Fibroblast of peridontal ligament (primary cell): ENCODE measurements at regions not wholly inside any gene's neighbourhood (a gene's known extent, or its start where the extent isn't known, plus 50 kb on each side); places are given as distances from the start of the nearest gene placed in this dataset.

Experiments used
- DNase-seq: peaks from one replicate; pipeline ENCODE4 v3.0.0-alpha.2; 2010; ENCODE audit errors: extremely low read depth

DNA sequence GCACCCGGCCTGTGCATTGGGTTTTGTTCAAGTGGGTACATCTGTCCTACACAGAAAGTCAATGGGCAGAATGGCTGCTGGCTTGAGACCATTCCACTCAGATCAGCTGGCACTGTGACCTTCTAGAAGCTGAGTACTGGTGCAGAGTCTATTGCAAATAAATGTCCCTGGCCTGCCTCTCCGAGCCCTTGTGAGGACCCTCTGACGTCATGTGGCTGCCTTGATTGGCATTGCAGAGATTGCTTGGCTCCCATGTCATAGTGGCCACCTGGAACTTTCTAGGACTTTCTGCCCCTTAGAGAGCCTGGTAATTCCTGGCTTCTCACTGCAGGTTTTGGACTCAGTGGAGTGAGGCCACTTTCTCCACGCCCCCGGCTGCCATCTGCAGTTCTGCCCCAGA, 211.3 kb downstream of the ENGASE start:
- DNase-seq = no peak

DNA sequence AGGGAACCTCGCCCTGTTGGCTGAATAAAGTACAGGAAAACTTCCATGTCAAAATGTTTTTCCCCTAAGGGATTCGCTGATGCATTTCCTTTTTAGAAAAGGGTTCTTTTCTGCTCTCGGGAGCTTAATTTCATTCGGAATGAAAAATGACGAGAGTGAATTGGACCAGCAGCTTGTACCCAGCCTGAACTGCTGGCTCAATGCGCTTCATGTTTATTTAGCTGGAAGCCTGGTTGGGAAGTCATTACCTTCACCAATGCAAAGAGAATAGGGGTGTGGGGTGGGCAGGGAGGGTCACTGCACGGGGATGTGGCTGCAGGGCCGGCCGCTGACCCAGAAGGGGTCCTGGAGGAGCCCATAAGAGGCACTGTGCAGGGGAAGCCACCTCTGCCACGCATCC, 207.7 kb downstream of the ENGASE start:
- DNase-seq = no peak

DNA sequence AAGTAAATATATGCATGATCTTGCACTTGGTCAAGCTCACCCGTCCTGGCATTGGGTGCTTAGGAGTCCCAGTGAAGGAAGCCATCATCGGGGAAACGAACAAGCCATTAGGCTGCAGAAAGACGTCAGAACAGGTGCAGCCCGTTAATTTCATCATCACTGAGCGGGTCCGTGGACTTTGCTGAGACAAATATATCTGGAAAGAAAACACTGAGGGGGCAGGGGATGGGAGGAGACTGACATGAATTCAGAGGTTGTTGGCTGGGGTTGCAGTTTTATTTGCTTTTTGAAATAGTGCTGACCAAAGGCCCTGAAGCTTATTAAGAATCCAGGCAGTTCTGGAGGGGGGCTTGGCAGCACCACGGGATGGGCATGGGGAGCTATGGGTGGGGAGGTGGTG, 207.2 kb downstream of the ENGASE start:
- no peak for DNase-seq

DNA sequence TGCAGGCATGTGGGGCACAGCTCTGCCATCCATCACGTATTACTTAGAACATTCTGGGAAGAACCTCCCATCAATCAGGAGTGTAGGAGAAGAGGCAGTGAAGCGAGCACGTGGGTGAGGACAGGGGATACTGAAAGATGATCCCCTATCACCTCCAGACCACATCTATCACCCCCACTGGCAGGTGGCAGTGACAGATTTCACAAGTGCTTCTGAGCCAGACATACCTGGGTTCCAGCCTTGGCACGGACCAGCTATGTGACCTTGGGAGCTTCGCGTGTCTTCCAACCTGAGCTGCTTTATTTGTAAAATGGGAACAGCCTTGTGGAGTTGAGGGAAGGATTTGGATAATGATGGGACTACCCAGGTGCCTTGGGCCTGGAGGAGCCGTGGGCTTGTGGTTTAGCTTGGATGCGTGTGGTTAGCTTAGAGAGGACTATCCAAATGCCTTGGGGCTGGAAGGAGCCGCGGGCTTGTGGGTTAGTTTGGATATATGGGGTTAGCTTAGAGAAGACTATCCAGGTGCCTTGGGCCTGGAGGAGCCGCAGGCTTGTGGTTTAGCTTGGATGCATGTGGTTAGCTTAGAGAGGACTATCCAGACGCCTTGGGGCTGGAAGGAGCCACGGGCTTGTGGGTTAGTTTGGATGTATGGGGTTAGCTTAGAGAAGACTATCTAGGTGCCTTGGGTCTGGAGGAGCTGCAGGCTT, 206.4 kb downstream of the ENGASE start:
- DNase-seq = no peak

DNA sequence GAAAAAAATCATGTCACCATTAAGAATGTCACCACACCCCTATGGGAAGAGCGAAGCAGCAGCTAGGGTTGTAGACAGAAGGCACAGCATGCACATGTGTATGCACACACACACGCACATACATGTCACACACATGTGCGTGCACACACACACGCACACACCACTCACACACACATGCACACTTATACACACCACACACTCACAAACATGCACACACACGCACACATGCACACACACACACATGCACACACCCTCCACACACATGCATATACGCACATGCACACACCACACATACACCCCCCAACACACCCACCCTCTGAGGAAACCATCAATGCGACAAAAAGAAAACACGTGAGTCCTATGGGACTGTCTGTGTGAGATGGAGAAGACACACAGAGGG, 205.4 kb downstream of the ENGASE start:
- no peak for DNase-seq

DNA sequence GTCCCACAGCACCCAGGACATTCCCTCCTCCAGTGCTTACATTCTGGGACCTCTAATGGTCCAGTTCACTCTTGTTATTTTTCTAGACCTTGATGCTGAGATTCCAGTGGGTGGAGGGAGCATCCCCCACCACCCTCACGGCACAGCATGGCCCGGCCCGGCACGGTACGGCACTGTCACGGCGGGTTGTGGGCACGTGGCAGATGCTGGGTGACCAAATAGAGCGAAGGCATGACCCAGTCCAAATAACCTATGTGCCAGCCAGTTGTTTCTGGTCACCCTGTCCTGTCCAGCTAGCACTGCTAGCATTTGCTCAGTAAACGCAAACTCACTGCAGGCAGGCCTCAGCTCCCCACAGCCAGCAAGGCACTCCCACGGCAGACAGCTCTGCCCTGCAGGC, 204.7 kb downstream of the ENGASE start:
- DNase-seq = no peak

DNA sequence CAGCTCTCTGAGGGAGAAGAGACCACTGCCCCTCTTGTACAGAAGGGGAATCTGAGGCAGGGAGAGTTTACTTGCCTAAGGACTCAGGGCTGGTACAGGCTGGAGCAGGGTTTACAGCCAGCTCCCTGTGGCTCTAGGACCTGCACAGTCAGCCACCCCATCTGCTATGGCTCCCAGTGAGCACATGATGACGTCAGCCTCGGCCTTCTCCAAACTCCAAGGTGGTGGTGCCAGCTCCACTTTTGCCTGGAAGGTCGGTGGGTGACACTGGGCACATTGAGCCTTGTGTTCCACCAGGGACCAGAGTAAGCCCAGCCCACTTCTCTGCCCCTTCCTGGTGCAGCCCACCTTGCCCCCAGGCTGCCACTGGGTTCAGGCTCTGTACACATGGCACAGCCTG, 202.2 kb downstream of the ENGASE start:
- DNase-seq = no peak

DNA sequence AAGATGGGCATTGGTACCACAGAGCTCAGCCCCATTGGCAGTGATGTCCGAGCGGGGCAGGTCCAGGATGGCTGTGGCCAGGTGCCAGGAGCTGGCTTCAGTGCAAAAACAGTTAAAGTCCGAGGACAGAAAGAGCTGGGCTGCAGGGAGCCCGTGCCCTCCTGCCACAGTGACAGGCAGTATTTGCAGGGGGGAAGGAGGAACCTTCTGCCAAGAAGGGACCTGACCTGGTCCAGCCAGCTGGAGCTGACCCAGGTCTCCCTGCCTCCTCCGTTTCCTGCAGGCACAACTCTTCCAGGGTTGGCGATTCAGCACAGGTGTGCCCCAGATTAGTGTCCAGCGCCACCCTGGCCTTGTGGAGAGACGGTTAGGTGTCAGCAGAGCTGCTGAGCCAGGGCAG, 199.0 kb downstream of the ENGASE start:
- DNase-seq = no peak

DNA sequence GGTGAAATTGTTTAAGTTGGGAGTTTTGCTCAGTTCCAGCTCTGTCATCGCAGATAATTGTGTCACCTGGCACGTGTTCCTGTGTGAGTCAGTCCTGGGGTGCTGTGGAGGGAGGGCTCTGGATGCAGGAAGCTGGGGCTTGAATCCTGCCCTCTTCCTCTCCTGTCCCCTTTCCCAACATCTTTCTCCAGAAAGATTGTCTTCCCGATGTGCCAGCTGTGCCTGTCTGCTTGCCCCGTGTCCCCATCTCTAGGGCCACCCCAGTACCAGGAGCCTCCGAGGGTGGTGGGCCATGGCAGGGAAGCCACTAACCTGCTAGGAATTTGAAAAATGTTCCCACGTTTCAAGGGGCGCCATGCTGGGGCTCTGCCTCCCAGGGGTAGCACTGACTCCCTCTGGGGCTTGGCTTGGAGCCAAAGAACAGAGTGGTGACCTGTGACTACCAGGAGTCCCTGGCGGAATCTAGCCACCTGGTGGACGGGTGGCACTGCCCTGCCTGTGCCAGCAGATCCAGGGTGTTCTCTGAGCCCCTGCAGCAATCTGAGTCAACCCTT, 198.1 kb downstream of the ENGASE start:
- DNase-seq = no peak

DNA sequence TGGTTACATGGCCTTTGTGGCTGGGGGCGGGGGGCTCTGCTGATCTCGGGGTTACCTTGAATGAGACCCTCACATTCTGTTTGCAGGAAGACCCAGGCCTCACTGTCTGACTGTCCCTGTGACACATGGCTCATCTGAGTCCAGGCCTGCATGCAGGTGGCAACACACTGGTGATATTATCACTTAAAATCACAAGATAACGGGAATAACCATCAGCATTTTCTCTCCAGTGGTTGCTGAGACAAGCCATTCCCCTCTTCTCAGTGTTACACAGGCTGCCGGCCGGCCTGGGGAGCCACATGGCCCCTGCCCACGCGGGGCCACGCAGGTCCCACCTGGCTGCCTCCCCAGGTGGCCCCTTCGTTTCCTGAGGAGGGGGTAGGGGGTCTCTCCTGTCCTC, 197.6 kb downstream of the ENGASE start:
- DNase-seq = no peak

DNA sequence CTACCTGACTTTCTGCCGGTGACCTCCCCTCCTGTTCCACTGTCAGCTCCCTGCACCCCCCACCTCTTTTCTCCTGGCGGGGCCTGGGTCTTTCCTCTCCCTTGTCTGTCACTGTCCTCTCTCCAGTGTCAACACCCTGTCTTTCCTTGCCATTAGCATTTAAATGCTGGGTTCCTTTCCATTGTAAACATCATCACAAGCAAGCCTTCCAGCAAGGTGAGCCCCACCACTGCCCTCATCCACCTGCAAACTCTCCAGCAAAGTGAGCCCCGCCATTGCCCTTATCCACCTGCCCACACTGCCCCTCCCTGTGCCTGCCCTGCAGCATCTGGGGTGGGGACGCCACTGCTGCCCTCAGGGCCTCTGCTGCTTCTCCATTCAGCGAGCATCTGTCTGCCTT, 195.0 kb downstream of the ENGASE start:
- DNase-seq = no peak

DNA sequence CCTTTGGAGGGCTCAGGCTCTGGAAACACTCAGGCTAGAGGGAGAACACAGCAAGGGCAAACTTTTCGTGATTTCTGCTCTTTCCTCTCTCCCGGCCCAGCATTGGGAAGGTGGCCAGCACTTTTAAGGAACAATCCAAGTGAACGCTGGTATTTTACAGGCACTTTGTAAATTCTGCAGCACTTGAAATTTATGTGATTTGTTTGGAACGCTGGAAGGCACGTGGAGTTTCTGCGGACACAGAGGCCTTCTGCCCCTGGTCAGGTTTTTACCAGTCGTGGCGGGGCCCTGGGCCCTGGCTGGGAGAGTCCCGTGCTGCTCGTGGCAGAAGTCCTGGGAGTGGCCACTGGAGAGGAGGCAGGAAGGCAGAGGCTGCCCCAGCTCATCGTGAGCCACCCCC, 188.6 kb downstream of the ENGASE start:
- no peak for DNase-seq

DNA sequence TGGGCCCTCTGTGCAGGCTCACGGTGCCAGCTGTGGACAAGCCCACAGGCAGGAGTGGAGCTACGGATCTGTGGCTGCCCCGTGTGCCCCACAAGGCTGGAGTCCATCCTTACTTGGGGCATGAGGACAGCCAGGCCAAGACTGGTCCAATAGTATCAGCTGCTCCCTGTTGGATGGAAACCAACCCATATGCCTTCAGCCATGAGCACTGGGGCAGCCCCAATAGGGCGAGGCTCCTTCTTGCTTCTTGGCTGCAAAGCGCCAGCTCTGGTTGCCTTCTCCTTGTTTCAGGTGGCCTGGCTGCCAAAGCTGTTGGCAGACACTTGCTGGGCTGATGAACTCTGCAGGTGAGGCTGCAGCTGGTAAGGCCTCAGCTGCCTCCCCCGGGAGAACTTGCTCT, 188.0 kb downstream of the ENGASE start:
- DNase-seq = no peak

DNA sequence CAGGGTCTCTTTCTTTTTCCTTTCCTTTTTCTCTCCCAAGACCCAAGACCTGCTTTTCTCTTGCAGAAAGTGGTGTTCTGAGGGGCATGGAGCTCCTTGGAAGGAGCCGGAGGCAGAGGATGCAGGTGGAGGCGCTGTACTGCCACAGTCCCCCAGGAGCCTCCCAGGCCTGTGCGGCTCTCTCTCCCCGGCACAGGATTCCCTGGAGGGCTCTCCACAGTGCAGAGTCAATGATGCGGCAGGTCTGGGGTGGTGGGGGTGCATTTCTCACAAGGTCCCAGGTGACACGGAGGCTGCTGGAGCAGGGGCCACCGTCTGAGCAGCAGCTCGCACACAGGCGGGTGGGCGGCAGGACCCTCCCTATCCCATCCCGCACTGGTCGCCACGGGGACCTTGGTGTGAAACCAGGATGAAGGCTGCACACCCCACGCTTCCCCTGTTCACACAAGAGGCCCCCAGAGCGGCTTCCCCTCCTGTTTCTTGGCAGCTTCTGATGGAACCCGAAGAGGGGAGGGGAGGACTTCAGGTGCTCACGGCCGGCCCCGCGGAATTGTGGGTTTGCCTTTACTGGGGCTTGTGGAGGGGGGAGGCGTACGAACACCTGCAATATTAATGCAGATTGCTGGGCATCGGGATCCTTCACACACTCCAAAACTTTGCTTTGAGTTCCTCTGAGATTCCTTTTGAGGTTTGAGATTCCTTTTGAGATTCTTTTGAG, 186.9 kb downstream of the ENGASE start:
- no peak for DNase-seq

DNA sequence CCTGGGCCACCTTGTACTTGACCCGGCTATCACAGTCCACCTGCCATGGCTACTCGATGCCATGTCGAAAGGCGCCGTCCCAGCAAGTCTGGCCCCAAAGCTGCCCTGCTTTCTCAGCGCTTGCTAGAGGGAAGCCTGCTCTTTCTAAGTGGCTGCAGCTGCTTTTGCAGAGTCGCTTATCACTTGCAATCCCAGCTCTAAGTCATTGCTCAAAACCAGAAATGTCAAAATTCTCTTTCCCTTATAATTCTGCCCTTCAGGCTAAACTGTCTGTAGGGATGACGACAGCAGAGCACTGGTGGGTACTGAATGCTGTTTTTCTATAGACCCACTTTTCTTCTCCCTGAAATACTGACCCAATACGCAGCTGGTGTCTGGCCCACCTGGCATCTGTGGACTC, 184.2 kb downstream of the ENGASE start:
- DNase-seq = no peak

DNA sequence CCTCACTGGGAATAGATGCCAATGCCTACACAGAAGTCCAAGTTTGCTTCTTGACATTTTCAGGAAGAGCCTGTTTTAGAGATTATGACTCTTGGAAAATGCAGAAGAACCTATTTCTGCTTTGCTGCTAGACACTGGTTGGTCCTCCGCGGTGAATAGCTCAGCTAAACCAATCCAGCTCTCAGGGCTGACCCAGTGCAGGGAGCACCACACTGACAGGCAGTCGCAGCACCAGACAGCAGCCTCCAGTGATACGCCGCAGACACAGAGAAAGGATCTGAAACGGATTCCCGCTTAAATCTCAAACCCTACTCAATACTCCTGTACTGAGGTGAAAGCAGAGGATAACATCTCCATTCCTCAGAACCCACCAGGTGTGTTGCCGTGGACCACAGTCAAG, 183.4 kb downstream of the ENGASE start:
- DNase-seq = no peak

DNA sequence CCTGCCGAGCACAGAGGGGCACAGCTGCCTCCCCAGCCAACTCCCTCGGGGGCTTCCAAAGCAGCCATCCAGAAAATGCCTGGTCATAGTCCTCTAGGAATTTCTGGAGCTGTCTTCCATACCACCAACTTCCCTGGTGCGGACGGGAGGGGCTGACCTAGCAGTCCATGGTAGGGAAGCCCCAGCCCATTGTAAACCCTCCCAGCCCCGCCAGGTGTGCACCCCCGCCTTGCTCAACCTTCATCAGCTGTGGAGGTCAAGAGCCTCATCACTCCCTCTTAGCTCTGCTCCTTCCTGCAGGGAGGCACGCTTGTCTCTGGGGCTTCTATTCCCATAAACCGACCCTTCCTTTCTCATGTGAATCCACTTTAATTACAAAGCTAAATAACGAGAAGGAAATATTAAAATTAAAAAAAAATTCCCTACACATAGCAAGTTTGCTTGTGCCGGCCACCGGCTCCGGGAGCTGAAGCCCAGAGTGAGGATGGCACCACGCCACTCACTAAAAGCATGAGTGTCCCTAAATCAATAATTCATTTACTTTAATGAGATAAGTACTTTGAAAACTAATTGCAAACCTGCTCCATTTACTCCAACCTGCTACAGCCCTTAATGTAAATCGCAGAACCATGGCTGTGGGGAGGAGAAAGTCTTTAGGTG, 181.4 kb downstream of the ENGASE start:
- DNase-seq = no peak

DNA sequence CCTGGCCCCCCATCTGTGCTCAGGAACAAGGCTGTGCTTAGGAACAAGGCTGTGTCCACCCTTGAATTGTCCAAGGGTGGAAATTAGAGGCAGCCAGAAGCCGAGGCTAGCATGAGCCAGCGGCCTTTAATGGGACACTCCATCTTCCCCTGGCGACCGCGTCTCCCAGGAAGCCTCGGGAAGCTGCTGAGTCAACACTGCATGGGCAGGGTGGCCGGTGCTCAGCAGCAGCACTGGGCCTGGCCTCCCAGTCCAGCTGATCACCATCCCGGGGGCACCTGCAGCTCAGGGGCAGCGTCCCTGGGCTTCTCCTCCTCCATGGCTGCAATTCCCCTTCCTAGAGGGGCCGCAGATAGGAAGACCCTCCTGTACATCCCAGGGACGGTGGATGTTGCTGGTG, 180.8 kb downstream of the ENGASE start:
- DNase-seq = no peak

DNA sequence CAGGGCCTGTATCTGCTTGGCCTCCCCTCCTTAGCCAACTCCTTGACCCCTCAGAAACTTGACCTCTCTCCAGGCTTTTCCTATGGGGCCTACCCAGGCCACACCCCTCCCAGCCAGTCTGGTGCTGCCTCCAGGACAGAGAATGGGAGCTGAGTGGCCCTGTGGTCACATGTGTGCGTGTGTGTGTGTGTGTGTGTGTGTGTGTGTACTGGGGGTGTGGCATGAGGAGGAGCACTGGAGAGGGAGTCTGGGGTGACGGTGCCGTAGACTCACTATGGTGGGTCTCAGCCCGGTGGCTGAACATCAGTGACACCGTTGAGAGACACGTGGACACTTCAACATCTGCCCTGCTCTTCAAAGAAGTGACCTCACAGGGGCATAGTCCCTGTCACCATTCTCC, 180.4 kb downstream of the ENGASE start:
- no peak for DNase-seq

DNA sequence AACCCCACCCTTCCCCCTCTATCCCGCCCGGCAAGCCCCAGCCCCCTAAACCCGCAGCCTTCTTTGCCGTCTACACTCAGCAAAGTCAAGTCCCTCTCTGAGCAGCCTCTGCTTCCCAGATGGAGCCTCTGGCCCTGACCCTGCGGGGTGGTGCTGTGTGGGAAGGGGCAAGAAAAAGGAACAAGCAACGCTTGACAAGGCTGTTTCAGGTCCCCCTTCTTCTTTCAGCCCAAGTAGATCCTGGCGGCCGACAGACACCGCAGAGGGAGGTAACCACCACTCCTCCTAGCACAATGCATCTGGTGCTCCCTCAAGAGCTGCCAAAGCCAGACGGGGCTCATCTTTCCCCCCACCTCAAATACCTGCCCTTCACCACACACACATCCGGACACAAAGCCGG, 178.3 kb downstream of the ENGASE start:
- DNase-seq = no peak

DNA sequence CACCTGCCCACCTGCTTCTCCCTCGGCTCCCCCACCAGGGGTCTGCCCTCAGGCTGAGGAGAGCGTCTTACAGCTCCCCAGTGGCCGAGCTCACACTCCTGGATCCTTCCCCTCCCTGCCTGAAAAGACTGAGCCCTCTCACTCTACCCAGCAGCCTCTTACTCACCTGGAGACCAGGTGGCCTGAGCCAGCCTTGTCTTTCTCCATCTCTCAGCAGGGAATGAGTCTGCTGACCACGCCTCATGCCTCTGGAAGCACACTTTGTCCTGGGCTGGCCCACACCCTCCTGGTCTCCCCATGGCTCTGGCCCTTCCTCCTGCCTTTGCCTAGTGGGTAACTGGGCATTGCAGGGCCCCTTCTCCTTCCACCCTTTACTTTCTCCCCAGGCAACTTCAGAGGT, 177.2 kb downstream of the ENGASE start:
- DNase-seq = no peak

DNA sequence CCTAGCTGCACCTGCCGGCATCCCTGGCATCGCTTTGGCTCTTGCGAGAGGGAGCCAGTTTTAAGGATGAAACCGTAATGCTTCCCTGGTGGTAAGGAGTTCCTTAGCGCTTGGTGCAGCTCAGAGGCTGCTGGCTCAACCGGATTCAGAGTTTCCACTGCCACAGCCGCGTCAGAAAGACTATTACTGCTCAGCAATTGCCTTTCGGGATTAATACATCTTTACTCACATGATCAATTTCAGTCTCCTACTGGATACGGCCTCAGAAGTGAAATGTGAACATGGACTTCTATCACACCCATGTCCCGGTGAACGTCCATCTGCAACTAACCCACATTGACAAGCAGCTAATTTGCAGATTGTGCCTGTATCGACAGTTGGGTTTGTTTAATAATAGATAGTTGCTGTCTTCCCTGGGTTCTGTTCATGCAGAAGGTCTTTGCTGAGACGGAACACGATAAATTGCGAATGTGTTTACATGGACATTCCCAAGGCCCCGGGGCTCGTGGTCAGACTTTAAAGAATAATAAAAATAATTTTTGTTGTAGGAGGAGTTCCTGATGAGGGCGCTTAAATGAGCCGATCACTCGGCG, 175.4 kb downstream of the ENGASE start:
- no peak for DNase-seq
